ENCODE measurements at regions not wholly inside any gene's neighbourhood (a gene's known extent, or its start where the extent isn't known, plus 50 kb on each side); places are given as distances from the start of the nearest gene placed in this dataset.
"Not testable (repeated sequence)": the region's sequence is repeated elsewhere in the genome, so short reads cannot be mapped to it uniquely, and the experiment has no call there.

DNA sequence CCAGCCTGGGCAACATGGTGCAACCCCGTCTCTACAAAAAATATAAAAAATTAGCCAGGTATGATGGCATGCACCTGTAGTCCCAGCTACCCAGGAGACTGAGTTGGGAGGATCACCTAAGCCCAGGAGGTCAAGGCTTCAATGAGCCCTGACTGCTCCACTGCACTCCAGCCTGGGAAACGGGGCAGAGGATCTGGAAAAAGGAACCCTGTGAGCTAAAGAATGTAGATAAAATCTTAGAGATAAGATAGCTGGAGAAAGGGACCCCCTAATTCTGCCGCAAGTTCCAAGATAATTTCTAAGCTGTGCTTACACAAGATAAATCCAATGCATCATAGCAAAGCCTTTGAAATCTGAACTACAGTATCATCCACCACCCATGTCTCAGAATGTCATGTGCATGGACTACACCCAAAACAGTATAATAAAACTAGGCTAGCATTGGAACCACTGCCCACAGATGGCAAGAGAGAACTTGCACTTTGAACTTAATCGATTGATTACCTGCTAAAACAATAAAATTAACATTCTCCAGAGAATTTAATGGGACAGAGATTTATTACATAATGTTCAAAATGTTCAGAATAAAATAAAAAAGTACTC is 99.9 kb downstream of the TRIM42 start:
- Histone ChIP-seq H4K20me1 (ENCODE audit: insufficient read depth, low read length) (no peaks in the 10 kb centered on the region), H2AFZ (ENCODE audit: low read length) (no peak overlapping the region)

DNA sequence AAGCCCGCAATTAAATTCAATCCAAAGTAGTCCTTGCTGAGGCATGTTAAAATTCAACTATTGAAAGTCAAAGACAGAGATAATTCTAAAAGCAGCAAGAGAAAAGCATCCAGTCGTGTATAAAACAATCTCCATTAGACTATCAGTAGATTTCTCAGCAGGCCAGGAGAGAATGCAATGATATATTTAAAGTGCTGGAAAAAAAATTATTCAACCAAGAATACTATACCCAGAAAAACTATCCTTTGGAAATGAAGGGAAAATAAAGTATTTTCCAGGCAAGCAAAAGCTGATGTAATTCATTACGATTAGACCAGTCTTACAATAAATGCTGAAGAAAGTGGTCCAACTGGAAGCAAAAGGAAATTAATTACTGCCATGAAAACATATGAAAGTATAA is 113.5 kb downstream of the TRIM42 start:
- no peaks in the 10 kb centered on the region for H3K36me3 ChIP-seq (ENCODE audit: insufficient read depth, low read length)
- H3K9me3 ChIP-seq (ENCODE audit: low read depth, low read length): no peaks in the 10 kb centered on the region
- no peaks in the 10 kb centered on the region for H4K20me1 ChIP-seq (ENCODE audit: insufficient read depth, low read length)
- H3K4me1 ChIP-seq (ENCODE audit: insufficient read depth, low read length): no peaks in the 10 kb centered on the region
- TF ChIP-seq, protein P1, sequence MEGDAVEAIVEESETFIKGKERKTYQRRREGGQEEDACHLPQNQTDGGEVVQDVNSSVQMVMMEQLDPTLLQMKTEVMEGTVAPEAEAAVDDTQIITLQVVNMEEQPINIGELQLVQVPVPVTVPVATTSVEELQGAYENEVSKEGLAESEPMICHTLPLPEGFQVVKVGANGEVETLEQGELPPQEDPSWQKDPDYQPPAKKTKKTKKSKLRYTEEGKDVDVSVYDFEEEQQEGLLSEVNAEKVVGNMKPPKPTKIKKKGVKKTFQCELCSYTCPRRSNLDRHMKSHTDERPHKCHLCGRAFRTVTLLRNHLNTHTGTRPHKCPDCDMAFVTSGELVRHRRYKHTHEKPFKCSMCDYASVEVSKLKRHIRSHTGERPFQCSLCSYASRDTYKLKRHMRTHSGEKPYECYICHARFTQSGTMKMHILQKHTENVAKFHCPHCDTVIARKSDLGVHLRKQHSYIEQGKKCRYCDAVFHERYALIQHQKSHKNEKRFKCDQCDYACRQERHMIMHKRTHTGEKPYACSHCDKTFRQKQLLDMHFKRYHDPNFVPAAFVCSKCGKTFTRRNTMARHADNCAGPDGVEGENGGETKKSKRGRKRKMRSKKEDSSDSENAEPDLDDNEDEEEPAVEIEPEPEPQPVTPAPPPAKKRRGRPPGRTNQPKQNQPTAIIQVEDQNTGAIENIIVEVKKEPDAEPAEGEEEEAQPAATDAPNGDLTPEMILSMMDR (IDR thresholded peaks at IDR 0.05; ENCODE audit: extremely low read depth, low read depth, low read length): no peak
- no peak for DNase-seq (ENCODE audit: insufficient read length, low spot score, missing footprints)
- no peak overlapping the region for H3K4me2 ChIP-seq (ENCODE audit: insufficient read depth, low read length)
- no peak overlapping the region for H3K27ac ChIP-seq (ENCODE audit: low read depth, low read length)
- H2AFZ ChIP-seq (ENCODE audit: low read length): no peak overlapping the region
- no peaks in the 10 kb centered on the region for H3K79me2 ChIP-seq (ENCODE audit: insufficient read depth, low read length)
- H3K27me3 ChIP-seq (ENCODE audit: insufficient read depth, low read length): no peaks in the 10 kb centered on the region
- H3K4me3 ChIP-seq (ENCODE audit: insufficient read depth, low read length): no peak overlapping the region

More for the DNA sequence above, 99.9 kb downstream of the TRIM42 start:
- H3K4me3 ChIP-seq (ENCODE audit: insufficient read depth, low read length): no peak overlapping the region
- H3K4me2 ChIP-seq (ENCODE audit: insufficient read depth, low read length): no peak overlapping the region
- TF ChIP-seq, protein P1 (IDR thresholded peaks at IDR 0.05; ENCODE audit: extremely low read depth, low read depth, low read length): no peak
- no peaks in the 10 kb centered on the region for H3K36me3 ChIP-seq (ENCODE audit: insufficient read depth, low read length)
- H3K4me1 ChIP-seq (ENCODE audit: insufficient read depth, low read length): no peaks in the 10 kb centered on the region
- no peaks in the 10 kb centered on the region for H3K79me2 ChIP-seq (ENCODE audit: insufficient read depth, low read length)
- no peaks in the 10 kb centered on the region for H3K9me3 ChIP-seq (ENCODE audit: low read depth, low read length)
- no peak for DNase-seq (ENCODE audit: insufficient read length, low spot score, missing footprints)
- H3K27me3 ChIP-seq (ENCODE audit: insufficient read depth, low read length): no peaks in the 10 kb centered on the region
- no peak overlapping the region for H3K27ac ChIP-seq (ENCODE audit: low read depth, low read length)

DNA sequence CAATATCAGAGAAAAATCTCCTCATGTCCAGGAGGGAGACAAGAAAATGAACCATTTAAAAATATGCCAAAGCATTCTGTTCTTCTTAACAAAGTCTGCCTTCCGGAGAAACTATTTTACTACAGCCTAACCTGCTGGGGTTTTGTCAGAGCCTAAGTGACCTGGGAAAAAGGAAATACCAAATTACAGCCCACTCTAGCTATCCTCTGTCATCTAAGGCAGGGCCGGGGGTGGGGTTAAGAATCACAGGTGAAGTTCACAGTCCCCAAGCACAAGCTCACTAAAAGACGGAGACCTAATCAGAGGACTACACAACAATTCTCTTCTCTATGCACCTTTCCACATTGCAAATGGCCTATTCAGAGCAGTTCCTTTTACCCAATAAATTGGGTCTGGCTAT is 116.6 kb downstream of the TRIM42 start:
- H3K79me2 ChIP-seq (ENCODE audit: insufficient read depth, low read length): no peaks in the 10 kb centered on the region
- H3K4me3 ChIP-seq (ENCODE audit: insufficient read depth, low read length): no peak overlapping the region
- H4K20me1 ChIP-seq (ENCODE audit: insufficient read depth, low read length): no peaks in the 10 kb centered on the region
- TF ChIP-seq, protein P1 (IDR thresholded peaks at IDR 0.05; ENCODE audit: extremely low read depth, low read depth, low read length): no peak
- H3K9me3 ChIP-seq (ENCODE audit: low read depth, low read length): no peaks in the 10 kb centered on the region
- H3K4me1 ChIP-seq (ENCODE audit: insufficient read depth, low read length): no peaks in the 10 kb centered on the region
- no peak overlapping the region for H2AFZ ChIP-seq (ENCODE audit: low read length)
- H3K4me2 ChIP-seq (ENCODE audit: insufficient read depth, low read length): no peak overlapping the region
- no peak for DNase-seq (ENCODE audit: insufficient read length, low spot score, missing footprints)
- no peaks in the 10 kb centered on the region for H3K27me3 ChIP-seq (ENCODE audit: insufficient read depth, low read length)
- no peaks in the 10 kb centered on the region for H3K36me3 ChIP-seq (ENCODE audit: insufficient read depth, low read length)
- no peak overlapping the region for H3K27ac ChIP-seq (ENCODE audit: low read depth, low read length)

DNA sequence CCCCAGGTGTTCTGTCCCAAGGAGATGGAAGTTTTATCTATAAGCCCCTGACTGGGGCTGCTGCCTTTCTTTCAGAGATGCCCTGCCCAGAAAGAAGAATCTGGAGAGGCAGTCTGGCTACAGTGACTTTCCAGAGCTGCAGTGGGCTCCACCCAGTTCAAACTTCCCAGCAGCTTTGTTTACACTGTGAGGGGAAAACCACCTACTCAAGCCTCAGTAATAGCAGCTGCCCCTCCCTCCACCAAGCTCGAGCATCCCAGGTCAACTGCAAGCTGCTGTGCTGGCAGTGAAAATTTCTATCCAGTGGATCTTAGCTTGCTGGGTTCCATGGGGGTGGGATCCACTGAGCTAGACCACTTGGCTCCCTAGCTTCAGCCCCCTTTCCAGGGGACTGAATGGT is 125.0 kb downstream of the TRIM42 start:
- not testable (repeated sequence) for H3K4me3 ChIP-seq (ENCODE audit: insufficient read depth, low read length); H3K36me3 ChIP-seq (ENCODE audit: insufficient read depth, low read length); H3K4me2 ChIP-seq (ENCODE audit: insufficient read depth, low read length); H3K4me1 ChIP-seq (ENCODE audit: insufficient read depth, low read length); H3K27me3 ChIP-seq (ENCODE audit: insufficient read depth, low read length); DNase-seq (ENCODE audit: insufficient read length, low spot score, missing footprints); H3K9me3 ChIP-seq (ENCODE audit: low read depth, low read length); H4K20me1 ChIP-seq (ENCODE audit: insufficient read depth, low read length); H3K27ac ChIP-seq (ENCODE audit: low read depth, low read length); H3K79me2 ChIP-seq (ENCODE audit: insufficient read depth, low read length); H2AFZ ChIP-seq (ENCODE audit: low read length)

Data from osteoblast (primary cell).